VCaP (cell line): ENCODE measurements at regions not wholly inside any gene's neighbourhood (a gene's known extent, or its start where the extent isn't known, plus 50 kb on each side); places are given as distances from the start of the nearest gene placed in this dataset.

Experiments used
- H3K27ac ChIP-seq: fragments of 450-650 bp; 2 replicates; pipeline ENCODE4 v1.5.1; 2017
- CTCF ChIP-seq: fragments of 450-650 bp; conservative IDR thresholded peaks from 2 replicates; pipeline ENCODE4 v1.5.1; 2017; ENCODE audit warnings: mild to moderate bottlenecking, moderate library complexity

- no peak overlapping the region for H3K27ac ChIP-seq
- no peak for TF ChIP-seq CTCF
These were observed 123.9 kb upstream of the ACKR3 start for GRCh38 chr2:236445678-236446077.

GRCh38 chr2:236446521-236446920 lies 123.1 kb upstream of the ACKR3 start:
- no peak for TF ChIP-seq CTCF
- no peak overlapping the region for H3K27ac ChIP-seq

- no peak for TF ChIP-seq CTCF
- H3K27ac ChIP-seq = no peak overlapping the region
These were observed 120.4 kb upstream of the ACKR3 start for GRCh38 chr2:236449167-236449761.

- no peak overlapping the region for H3K27ac ChIP-seq
- no peak for TF ChIP-seq CTCF
These were observed 117.4 kb upstream of the ACKR3 start for GRCh38 chr2:236452238-236452637.

GRCh38 chr2:236454076-236454475 lies 115.5 kb upstream of the ACKR3 start:
- H3K27ac ChIP-seq = no peak overlapping the region
- TF ChIP-seq CTCF = no peak

- TF ChIP-seq CTCF = no peak
- no peak overlapping the region for H3K27ac ChIP-seq
These were observed 110.2 kb upstream of the ACKR3 start for GRCh38 chr2:236459393-236459792.

- H3K27ac ChIP-seq = no peak overlapping the region
- no peak for TF ChIP-seq CTCF
These were observed 105.5 kb upstream of the ACKR3 start for GRCh38 chr2:236464140-236464539.
